Fibroblast of mammary gland (primary cell): ENCODE measurements at regions not wholly inside any gene's neighbourhood (a gene's known extent, or its start where the extent isn't known, plus 50 kb on each side); places are given as distances from the start of the nearest gene placed in this dataset.
"Not testable (repeated sequence)": the region's sequence is repeated elsewhere in the genome, so short reads cannot be mapped to it uniquely, and the experiment has no call there.

ENCODE experiments used
- DNase-seq: peaks from one replicate; pipeline ENCODE4 v3.0.0-alpha.2; 2010; ENCODE audit warnings: low read depth
- H3K4me3 ChIP-seq: 2 replicates; pipeline ENCODE4 v1.5.1; 2011; ENCODE audit warnings: low read depth, mild to moderate bottlenecking, low read length, moderate library complexity; ENCODE audit not compliant: control insufficient read depth
- CTCF ChIP-seq: conservative IDR thresholded peaks from 2 replicates; pipeline ENCODE4 v1.5.1; 2011; ENCODE audit warnings: low read depth, low read length, inconsistent platforms; ENCODE audit not compliant: control insufficient read depth, insufficient read depth

GRCh38 chr4:82275431-82276331, 98.1 kb downstream of the HNRNPD start:
- H3K4me3 ChIP-seq = no peak overlapping the region
- no peak for TF ChIP-seq CTCF
- DNase-seq = no peak

GRCh38 chr4:82274700-82275099, 99.1 kb downstream of the HNRNPD start:
- not testable (repeated sequence) for H3K4me3 ChIP-seq, DNase-seq

GRCh38 chr4:82272523-82272922, 101.3 kb downstream of the HNRNPD start:
- not testable (repeated sequence) for H3K4me3 ChIP-seq, DNase-seq

- not testable (repeated sequence) for H3K4me3 ChIP-seq, DNase-seq
Measured at GRCh38 chr4:82271915-82272480, 101.8 kb downstream of the HNRNPD start.

DNA sequence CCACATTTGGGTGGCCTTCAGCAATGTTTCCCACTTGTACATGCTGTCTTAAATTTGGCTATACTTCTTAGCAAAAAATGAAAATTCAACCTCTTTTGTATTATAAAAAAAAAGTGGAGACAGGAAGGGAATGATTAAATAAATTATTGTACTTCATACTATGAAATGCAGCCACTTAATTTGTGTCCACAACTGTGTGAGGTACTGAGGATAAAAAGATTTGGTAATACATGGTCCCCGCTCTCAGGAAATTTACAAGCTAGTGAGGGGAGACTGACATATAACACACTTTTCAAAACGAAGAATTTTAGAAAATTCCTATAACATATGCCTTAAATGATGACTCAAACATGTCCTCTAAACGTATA, 105.0 kb downstream of the HNRNPD start:
- no peak for DNase-seq
- TF ChIP-seq CTCF = no peak
- H3K4me3 ChIP-seq = no peak overlapping the region

- H3K4me3 ChIP-seq = no peak overlapping the region
- TF ChIP-seq CTCF = peak; percentile 83
- DNase-seq = peak; percentile 53
Measured at GRCh38 chr4:82268050-82268825, 105.6 kb downstream of the HNRNPD start.

- no peak overlapping the region for H3K4me3 ChIP-seq
- DNase-seq = no peak
- no peak for TF ChIP-seq CTCF
Measured at GRCh38 chr4:82267506-82267905, 106.3 kb downstream of the HNRNPD start.

DNA sequence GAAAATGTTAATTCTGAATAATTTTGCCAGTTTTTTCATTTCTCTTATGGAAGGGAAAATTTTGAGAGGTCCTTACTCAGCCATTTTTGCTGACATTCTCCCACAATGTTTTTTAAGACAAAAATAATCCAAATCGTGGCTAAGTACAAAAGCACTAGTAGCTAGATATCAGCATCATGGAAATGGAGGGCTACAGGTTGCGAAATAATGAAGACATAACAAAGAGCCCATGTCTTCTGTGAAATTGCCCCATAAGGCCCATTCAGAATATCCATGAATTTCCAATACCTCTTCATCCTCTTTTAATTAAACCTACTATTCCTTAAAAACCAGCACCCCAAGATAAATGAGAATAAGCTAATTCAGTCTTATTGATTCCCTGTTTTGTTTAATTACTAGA, 107.4 kb downstream of the HNRNPD start:
- H3K4me3 ChIP-seq = no peak overlapping the region
- DNase-seq = no peak

More for the DNA sequence above, 107.4 kb downstream of the HNRNPD start:
- no peak for TF ChIP-seq CTCF
